Spleen (tissue), 11 donors: ENCODE measurements at regions not wholly inside any gene's neighbourhood (a gene's known extent, or its start where the extent isn't known, plus 50 kb on each side); places are given as distances from the start of the nearest gene placed in this dataset.
A peak's percentile ranks its signal among the peaks of the same experiment; 100 is the strongest.

ENCODE experiments used
- DNase-seq: peaks from one replicate; pipeline ENCODE4 v3.0.0-alpha.2; 2020
- H3K27ac ChIP-seq, 8 donors: fragments of 200-600 bp; sonication (generic) in 7 of 8; 1 replicate in 4 of 8; 2 replicates in 4 of 8; pipeline versions ENCODE4 v1.5.0 to v1.8.0; 2016 to 2021; ENCODE audit warnings: inconsistent platforms in 4 of 8, mild to moderate bottlenecking in 4 of 8, moderate library complexity in 1 of 8
- H3K27me3 ChIP-seq, 7 donors: fragments of 200-600 bp; sonication (generic) in 6 of 7; replicated peaks in 1 of 7; 1 replicate in 4 of 7; 2 replicates in 3 of 7; pipeline versions ENCODE4 v1.5.0 to v1.8.0; 2016 to 2021; ENCODE audit warnings: inconsistent platforms in 3 of 7, mild to moderate bottlenecking in 1 of 7
- H3K36me3 ChIP-seq, 6 donors: fragments of 200-600 bp; sonication (generic) in 5 of 6; 1 replicate in 4 of 6; 2 replicates in 2 of 6; pipeline versions ENCODE4 v1.5.0 to v1.8.0; 2016 to 2021; ENCODE audit warnings: inconsistent platforms in 2 of 6
- H3K4me1 ChIP-seq, 6 donors: fragments of 200-600 bp; sonication (generic) in 5 of 6; 1 replicate in 3 of 6; 2 replicates in 3 of 6; pipeline versions ENCODE4 v1.5.0 to v1.8.0; 2016 to 2021; ENCODE audit warnings: inconsistent platforms in 3 of 6
- H3K4me3 ChIP-seq, 8 donors: fragments of 200-600 bp; sonication (generic) in 7 of 8; 1 replicate in 4 of 8; 2 replicates in 4 of 8; pipeline versions ENCODE4 v1.5.0 to v1.8.0; 2016 to 2021; ENCODE audit warnings: inconsistent platforms in 4 of 8, mild to moderate bottlenecking in 4 of 8, moderate library complexity in 2 of 8
- H3K9me3 ChIP-seq, 8 donors: fragments of 200-600 bp; sonication (generic) in 7 of 8; 1 replicate in 4 of 8; 2 replicates in 4 of 8; pipeline versions ENCODE4 v1.5.0 to v1.8.0; 2016 to 2021; ENCODE audit warnings: inconsistent platforms in 4 of 8
- CTCF ChIP-seq, 11 experiments: fragments of 200-600 bp in 7 of 11; fragments of 450-650 bp in 4 of 11; sonication (generic) in 4 of 11; IDR thresholded peaks in 8 of 11; conservative IDR thresholded peaks in 3 of 11; 1 replicate in 7 of 11; 2 replicates in 4 of 11; pipeline versions ENCODE4 v1.4.0 to v1.8.0; 2016 to 2021; ENCODE audit warnings: antibody characterized with exemption in 11 of 11, inconsistent platforms in 4 of 11, mild to moderate bottlenecking in 1 of 11
- POLR2A ChIP-seq, 3 donors: fragments of 450-650 bp; IDR thresholded peaks; one replicate each; pipeline ENCODE4 v1.5.1; 2017; ENCODE audit warnings: antibody characterized with exemption in 3 of 3, mild to moderate bottlenecking in 1 of 3
- POLR2AphosphoS5 ChIP-seq, 3 donors: sonication (generic); formaldehyde crosslinking; IDR thresholded peaks; one replicate each; pipeline ENCODE4 v1.5.1; 2017; ENCODE audit warnings: antibody characterized with exemption in 3 of 3
- WGBS, 5 donors: extraction: QIAGEN DNeasy Blood & Tissue Kit in 3 of 5; methylation state at CpG; one replicate each; pipeline versions ENCODE4 v1.1.5 to v1.1.7; 2013 to 2018; 5-methylcytosine and 5-hydroxymethylcytosine counted together
- intact Hi-C: fragments of 100-400 bp; cut with DNase I; formaldehyde crosslinking; loops from one replicate; pipeline ENCODE4 v1.15.0; 2023; ENCODE audit warnings: low total_unique reads
- donor health status: healthy with polysubstance abuse.
- donor health status: DM: no; HTN: no; CAD: no; lungs with moderate emphysema.
- donor health status: DM: no; HTN: no; CAD: no.
- donor health status: Bipolar disorder and iron deficiency.
- donor health status: healthy.
- donor health status: DM: no; HTN: no; CAD: no.
- donor health status: DM: yes; HTN: yes; CAD: no.

- DNase-seq: no peak
- TF ChIP-seq POLR2A (IDR thresholded peaks at IDR 0.05): no peak
- TF ChIP-seq CTCF (IDR thresholded peaks at IDR 0.05 in 8 of 11, conservative IDR thresholded peaks at IDR 0.05 in 3 of 11): no peak
- no peak for TF ChIP-seq POLR2AphosphoS5 (IDR thresholded peaks at IDR 0.05)
- intact Hi-C loops: no loop called here
- no peaks in the 10 kb centered on the region for H3K4me1 ChIP-seq
- WGBS, 5 donors: 86 to 97% (median 88%) methylated on average over 2 of the region's 2 CpGs
- H3K27ac ChIP-seq: no peak overlapping the region
- no peaks in the 10 kb centered on the region for H3K27me3 ChIP-seq
- H3K36me3 ChIP-seq: no peaks in the 10 kb centered on the region
- no peaks in the 10 kb centered on the region for H3K9me3 ChIP-seq
- H3K4me3 ChIP-seq: no peak overlapping the region
Observed at GRCh38 chr6:140475086-140475485, 1100.6 kb upstream of the CITED2 start.

GRCh38 chr6:140464720-140465119, 1090.3 kb upstream of the CITED2 start:
- H3K27ac ChIP-seq: no peak overlapping the region
- no peaks in the 10 kb centered on the region for H3K27me3 ChIP-seq
- TF ChIP-seq POLR2AphosphoS5 (IDR thresholded peaks at IDR 0.05): no peak
- no peak for TF ChIP-seq POLR2A (IDR thresholded peaks at IDR 0.05)
- no peak for TF ChIP-seq CTCF (IDR thresholded peaks at IDR 0.05 in 8 of 11, conservative IDR thresholded peaks at IDR 0.05 in 3 of 11)
- no peak overlapping the region for H3K4me3 ChIP-seq
- H3K4me1 ChIP-seq: peaks cover 0 to 13% (median 0%) of the 10 kb centered on the region in 6 donors
- peaks cover 0 to 28% (median 14%) of the 10 kb centered on the region in 8 donors for H3K9me3 ChIP-seq
- DNase-seq: no peak
- WGBS, 5 donors: 80 to 96% (median 88%) methylated on average over 3 of the region's 3 CpGs
- no peaks in the 10 kb centered on the region for H3K36me3 ChIP-seq
- intact Hi-C loops: no loop called here

- no peak for TF ChIP-seq POLR2AphosphoS5 (IDR thresholded peaks at IDR 0.05)
- TF ChIP-seq CTCF (IDR thresholded peaks at IDR 0.05 in 8 of 11, conservative IDR thresholded peaks at IDR 0.05 in 3 of 11): no peak
- TF ChIP-seq POLR2A (IDR thresholded peaks at IDR 0.05): no peak
- peaks cover 0 to 28% (median 14%) of the 10 kb centered on the region in 8 donors for H3K9me3 ChIP-seq
- H3K4me3 ChIP-seq: no peak overlapping the region
- intact Hi-C loops: no loop called here
- H3K27me3 ChIP-seq: no peaks in the 10 kb centered on the region
- WGBS, 5 donors: 89 to 95% (median 93%) methylated on average over 2 of the region's 2 CpGs
- H3K36me3 ChIP-seq: no peaks in the 10 kb centered on the region
- DNase-seq: no peak
- peak overlapping the region in 6 of 8 donors; percentile 13 to 75 (median 52) for H3K27ac ChIP-seq
- H3K4me1 ChIP-seq: peaks cover 0 to 13% (median 0%) of the 10 kb centered on the region in 6 donors
Observed at GRCh38 chr6:140463312-140463710, 1088.9 kb upstream of the CITED2 start.

GRCh38 chr6:140462453-140463311, 1088.2 kb upstream of the CITED2 start:
- no peak overlapping the region for H3K4me3 ChIP-seq
- H3K4me1 ChIP-seq: peaks cover 0 to 13% (median 0%) of the 10 kb centered on the region in 6 donors
- no peaks in the 10 kb centered on the region for H3K27me3 ChIP-seq
- DNase-seq: no peak
- no peaks in the 10 kb centered on the region for H3K36me3 ChIP-seq
- no peak for TF ChIP-seq POLR2A (IDR thresholded peaks at IDR 0.05)
- TF ChIP-seq POLR2AphosphoS5 (IDR thresholded peaks at IDR 0.05): no peak
- TF ChIP-seq CTCF (IDR thresholded peaks at IDR 0.05 in 8 of 11, conservative IDR thresholded peaks at IDR 0.05 in 3 of 11): no peak
- WGBS, 5 donors: 37 to 60% (median 51%) methylated on average over 3 of the region's 3 CpGs
- peaks cover 0 to 22% (median 12%) of the 10 kb centered on the region in 8 donors for H3K9me3 ChIP-seq
- intact Hi-C loops: no loop called here
- H3K27ac ChIP-seq: peak overlapping the region in 7 of 8 donors; percentile 5 to 75 (median 54)
